Stomach (tissue), 4 donors: ENCODE measurements at regions not wholly inside any gene's neighbourhood (a gene's known extent, or its start where the extent isn't known, plus 50 kb on each side); places are given as distances from the start of the nearest gene placed in this dataset.

Source experiments
- EP300 ChIP-seq: sonication (generic); formaldehyde crosslinking; IDR thresholded peaks from one replicate; pipeline ENCODE4 v1.6.1; 2017; ENCODE audit warnings: antibody characterized with exemption
- POLR2A ChIP-seq, 4 donors: fragments of 450-650 bp; IDR thresholded peaks; one replicate each; pipeline ENCODE4 v1.6.1; 2016; ENCODE audit warnings: antibody characterized with exemption in 4 of 4, control low read depth in 2 of 4, mild to moderate bottlenecking in 1 of 4, moderate library complexity in 1 of 4
- POLR2AphosphoS5 ChIP-seq, 3 donors: sonication (generic); formaldehyde crosslinking; IDR thresholded peaks; one replicate each; pipeline ENCODE4 v1.6.1; 2016; ENCODE audit warnings: antibody characterized with exemption in 3 of 3
- TF ChIP-seq, protein P1 (sequence below), 7 experiments: fragments of 450-650 bp in 4 of 7; fragments of 200-600 bp in 3 of 7; sonication (generic) in 3 of 7; IDR thresholded peaks; one replicate each; pipeline ENCODE4 v1.5.1; 2016 to 2019; ENCODE audit warnings: antibody characterized with exemption in 7 of 7, control low read depth in 2 of 7, mild to moderate bottlenecking in 1 of 7

DNA sequence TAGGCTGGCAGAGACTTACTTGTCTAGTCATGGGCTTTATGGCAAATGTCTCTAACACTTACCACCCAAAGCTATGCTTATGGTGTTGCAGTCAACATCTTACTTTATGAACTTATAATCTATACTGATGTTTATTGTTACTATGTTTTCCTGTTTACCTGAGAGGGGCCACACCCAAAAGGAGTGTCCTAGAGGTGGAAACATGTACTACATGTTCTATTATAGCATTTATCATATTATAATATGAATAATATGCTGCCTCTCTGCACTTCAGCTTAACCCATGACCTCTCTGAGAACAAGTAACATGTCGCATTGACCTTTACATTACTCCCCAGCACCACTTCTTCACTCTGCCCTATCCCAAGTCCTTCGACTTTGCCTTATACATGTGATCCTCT, 501.8 kb downstream of the ETNK1 start:
- TF ChIP-seq, protein P1, sequence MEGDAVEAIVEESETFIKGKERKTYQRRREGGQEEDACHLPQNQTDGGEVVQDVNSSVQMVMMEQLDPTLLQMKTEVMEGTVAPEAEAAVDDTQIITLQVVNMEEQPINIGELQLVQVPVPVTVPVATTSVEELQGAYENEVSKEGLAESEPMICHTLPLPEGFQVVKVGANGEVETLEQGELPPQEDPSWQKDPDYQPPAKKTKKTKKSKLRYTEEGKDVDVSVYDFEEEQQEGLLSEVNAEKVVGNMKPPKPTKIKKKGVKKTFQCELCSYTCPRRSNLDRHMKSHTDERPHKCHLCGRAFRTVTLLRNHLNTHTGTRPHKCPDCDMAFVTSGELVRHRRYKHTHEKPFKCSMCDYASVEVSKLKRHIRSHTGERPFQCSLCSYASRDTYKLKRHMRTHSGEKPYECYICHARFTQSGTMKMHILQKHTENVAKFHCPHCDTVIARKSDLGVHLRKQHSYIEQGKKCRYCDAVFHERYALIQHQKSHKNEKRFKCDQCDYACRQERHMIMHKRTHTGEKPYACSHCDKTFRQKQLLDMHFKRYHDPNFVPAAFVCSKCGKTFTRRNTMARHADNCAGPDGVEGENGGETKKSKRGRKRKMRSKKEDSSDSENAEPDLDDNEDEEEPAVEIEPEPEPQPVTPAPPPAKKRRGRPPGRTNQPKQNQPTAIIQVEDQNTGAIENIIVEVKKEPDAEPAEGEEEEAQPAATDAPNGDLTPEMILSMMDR (IDR thresholded peaks at IDR 0.05): no peak
- TF ChIP-seq POLR2AphosphoS5 (IDR thresholded peaks at IDR 0.05): no peak
- no peak for TF ChIP-seq POLR2A (IDR thresholded peaks at IDR 0.05)
- no peak for TF ChIP-seq EP300
